ENCODE measurements at regions not wholly inside any gene's neighbourhood (a gene's known extent, or its start where the extent isn't known, plus 50 kb on each side); places are given as distances from the start of the nearest gene placed in this dataset.

DNA sequence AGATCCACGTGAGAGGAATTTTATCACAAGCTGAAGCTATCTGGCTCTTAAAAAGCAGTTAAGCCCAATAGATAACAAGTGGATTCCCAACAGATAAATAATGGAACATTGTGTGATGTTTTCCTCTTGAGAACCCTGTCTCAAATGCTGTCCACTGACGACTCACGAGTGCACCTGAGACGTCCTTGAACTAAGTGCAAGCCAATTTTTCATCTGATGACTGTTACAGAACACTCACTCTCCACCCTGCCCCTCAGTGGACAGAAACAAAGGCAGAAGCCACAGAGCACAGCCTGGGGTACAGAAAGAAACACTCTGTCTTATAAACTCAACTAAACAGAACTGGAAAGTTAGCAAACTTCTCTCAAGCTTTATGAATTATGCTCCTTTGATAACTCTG, 199.5 kb downstream of the KCNN2 start:
- Histone ChIP-seq H3K27me3 (ENCODE audit: insufficient read depth, low read length) (no peaks in the 10 kb centered on the region), H3K4me1 (ENCODE audit: insufficient read depth, low read length) (no peaks in the 10 kb centered on the region), H3K4me3 (ENCODE audit: low read length) (no peak overlapping the region), H3K27ac (ENCODE audit: low read depth, low read length) (no peak overlapping the region), H3K9ac (ENCODE audit: low read depth, low read length) (no peak overlapping the region), H3K36me3 (ENCODE audit: insufficient read depth, low read length) (no peaks in the 10 kb centered on the region), H3K9me3 (ENCODE audit: insufficient read depth, low read depth, low read length) (no peaks in the 10 kb centered on the region)
- WGBS, result 86% methylated on average over 4 of the region's 4 CpGs
